ENCODE measurements at regions not wholly inside any gene's neighbourhood (a gene's known extent, or its start where the extent isn't known, plus 50 kb on each side); places are given as distances from the start of the nearest gene placed in this dataset.
"Not testable (repeated sequence)": the region's sequence is repeated elsewhere in the genome, so short reads cannot be mapped to it uniquely, and the experiment has no call there.

DNA sequence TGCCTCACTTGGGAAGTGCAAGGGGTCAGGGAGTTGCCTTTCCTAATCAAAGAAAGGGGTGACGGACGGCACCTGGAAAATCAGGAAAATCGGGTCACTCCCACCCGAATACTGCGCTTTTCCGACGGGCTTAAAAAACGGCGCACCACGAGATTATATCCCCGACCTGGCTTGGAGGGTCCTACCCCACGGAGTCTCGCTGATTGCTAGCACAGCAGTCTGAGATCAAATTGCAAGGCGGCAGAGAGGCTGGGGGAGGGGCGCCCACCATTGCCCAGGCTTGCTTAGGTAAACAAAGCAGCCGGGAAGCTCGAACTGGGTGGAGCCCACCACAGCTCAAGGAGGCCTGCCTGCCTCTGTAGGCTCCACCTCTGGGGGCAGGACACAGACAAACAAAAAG, 489.5 kb downstream of the PLPP3 start:
- TF ChIP-seq, protein P1, sequence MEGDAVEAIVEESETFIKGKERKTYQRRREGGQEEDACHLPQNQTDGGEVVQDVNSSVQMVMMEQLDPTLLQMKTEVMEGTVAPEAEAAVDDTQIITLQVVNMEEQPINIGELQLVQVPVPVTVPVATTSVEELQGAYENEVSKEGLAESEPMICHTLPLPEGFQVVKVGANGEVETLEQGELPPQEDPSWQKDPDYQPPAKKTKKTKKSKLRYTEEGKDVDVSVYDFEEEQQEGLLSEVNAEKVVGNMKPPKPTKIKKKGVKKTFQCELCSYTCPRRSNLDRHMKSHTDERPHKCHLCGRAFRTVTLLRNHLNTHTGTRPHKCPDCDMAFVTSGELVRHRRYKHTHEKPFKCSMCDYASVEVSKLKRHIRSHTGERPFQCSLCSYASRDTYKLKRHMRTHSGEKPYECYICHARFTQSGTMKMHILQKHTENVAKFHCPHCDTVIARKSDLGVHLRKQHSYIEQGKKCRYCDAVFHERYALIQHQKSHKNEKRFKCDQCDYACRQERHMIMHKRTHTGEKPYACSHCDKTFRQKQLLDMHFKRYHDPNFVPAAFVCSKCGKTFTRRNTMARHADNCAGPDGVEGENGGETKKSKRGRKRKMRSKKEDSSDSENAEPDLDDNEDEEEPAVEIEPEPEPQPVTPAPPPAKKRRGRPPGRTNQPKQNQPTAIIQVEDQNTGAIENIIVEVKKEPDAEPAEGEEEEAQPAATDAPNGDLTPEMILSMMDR (IDR thresholded peaks at IDR 0.05 in 8 of 11, conservative IDR thresholded peaks at IDR 0.05 in 3 of 11), result not testable (repeated sequence)
- not testable (repeated sequence) for TF ChIP-seq POLR2AphosphoS5 (IDR thresholded peaks at IDR 0.05)
